CD4-positive, alpha-beta T cell treated with Interferon alpha-2 for 1 hour (primary cell): ENCODE measurements at regions not wholly inside any gene's neighbourhood (a gene's known extent, or its start where the extent isn't known, plus 50 kb on each side); places are given as distances from the start of the nearest gene placed in this dataset.

Experiments
- DNase-seq, 2 donors: peaks; one replicate each; pipeline ENCODE4 v3.0.0-alpha.2; 2020 to 2022

- no peak for DNase-seq
Measured at GRCh38 chr1:87512431-87512830, 183.8 kb downstream of the LMO4 start.

DNA sequence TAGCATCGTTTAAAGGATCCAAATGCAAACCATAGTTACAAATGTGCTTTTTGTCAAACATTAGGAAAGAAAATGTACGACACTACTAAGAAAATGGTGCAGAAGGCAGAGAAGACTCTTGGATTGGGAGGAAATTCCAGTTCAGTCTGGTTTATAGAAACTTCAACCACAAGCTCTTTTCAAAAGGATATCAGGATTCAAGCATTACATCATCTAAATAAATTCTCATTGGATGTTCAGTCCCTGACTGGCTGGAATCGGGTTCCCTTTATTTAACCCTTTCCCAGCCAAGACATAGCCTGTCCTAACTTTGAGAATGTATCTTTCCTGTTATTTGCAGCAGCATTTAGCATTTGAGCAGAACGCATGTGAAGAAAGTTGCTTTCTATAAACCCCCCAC lies 184.6 kb downstream of the LMO4 start:
- no peak for DNase-seq

DNA sequence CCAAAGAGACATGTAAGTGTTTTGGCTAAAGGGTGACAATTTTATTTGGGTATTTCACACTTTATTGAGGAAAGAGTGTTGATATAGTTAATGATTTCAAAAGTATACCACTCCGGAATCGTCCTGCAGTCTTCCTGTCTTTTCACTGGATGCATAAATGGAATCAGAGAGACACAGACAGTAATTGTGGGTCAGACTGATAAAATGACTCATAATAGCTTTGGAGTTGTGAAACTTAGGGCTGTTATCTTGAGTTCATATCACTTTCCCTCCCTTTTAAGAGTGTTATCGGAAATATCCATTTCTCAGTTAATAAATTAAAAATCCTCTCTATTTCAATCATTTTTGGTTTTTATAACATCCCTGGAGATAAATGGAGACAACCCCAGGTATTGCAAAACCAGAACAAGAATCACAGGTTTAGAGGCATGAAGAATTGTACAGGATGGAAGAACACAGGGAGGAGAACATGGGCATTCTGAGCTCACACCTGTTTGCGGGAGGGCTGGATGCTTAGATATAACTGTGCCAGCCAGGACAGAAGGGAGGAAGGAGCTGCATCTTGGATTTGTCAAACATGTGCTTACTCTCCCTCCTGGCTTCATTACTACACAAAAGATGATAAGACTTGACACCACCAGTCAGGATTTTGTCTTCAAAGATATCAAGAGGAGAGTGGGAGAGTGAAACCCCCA lies 185.4 kb downstream of the LMO4 start:
- no peak for DNase-seq

- no peak for DNase-seq
Measured at GRCh38 chr1:87515781-87516180, 187.1 kb downstream of the LMO4 start.

- no peak for DNase-seq
Measured at GRCh38 chr1:87518794-87519193, 190.1 kb downstream of the LMO4 start.

DNA sequence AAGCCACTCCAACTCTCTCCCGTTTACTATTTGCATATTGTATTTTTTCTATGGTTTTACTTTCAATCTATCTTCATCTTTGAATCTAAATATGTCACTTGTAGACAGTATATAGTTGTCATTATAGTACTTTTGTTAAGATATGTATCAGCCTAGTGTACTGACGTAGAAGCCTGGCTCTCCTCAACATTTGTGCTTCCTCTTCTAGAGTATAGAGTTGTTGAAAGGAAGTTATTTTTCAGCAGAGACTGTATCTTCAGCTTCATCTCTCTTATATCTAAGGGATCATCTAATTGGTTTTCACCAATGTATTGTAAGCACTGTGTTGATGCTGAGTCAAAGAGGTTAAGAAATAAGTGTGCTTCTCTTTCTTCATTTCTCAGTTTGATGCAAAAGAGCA lies 192.8 kb downstream of the LMO4 start:
- no peak for DNase-seq

DNA sequence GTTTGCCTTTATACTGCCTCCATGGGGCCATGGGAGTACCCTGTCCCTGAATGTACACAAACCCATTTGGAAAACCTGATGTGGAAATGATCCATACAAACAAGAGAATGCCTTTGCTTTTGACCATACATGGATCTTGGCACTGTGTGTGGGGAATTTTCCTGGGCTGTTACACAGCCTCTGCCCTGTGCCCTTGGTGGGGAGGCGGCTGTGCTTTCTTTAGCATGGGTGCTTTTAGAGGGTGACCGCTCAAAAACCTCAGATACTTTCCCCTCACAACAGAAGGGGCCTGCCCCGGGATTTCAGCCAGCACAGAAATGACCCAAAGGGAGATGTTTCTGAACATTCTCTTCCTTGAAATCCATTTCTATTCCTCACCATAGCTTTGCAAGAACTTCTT lies 194.8 kb downstream of the LMO4 start:
- DNase-seq = no peak

GRCh38 chr1:87524021-87524754 lies 195.5 kb downstream of the LMO4 start:
- DNase-seq = no peak

- DNase-seq = no peak
Measured at GRCh38 chr1:87528754-87529517, 200.3 kb downstream of the LMO4 start.

DNA sequence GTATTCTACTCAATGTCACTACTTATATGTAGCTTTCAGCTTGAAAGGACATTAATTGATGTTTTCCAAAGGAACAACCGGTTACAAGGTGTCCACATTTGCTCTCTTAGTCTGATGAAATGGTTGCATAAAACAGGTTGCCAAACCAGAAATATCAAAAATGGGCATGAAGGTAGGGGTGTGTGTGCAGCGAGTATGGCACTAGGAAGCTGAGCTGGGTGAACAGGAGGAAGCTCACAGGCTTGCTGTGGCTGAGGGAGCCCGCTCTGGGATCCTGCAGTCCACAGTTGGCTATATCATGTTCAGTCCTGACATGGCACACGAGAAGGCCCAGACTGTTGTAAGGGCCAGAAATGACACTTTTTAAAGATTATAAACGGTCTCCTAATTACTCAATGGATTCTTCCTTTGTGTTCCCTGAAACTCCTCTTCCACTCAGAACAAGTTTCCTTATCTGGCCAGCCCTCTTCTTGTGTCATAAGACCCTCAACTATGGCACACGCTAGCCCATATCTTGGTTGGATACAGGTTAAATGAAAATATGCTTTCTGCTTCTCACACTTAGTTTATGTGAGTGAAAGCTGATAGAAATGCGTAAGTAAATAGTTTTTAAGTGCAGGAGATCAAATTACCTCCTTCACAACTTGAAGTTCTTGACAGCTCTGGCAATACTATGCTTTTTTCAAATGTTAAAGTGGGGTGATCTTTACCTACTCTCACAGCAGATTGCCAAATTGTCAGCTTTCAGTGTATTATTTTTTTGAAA lies 201.5 kb downstream of the LMO4 start:
- no peak for DNase-seq

DNA sequence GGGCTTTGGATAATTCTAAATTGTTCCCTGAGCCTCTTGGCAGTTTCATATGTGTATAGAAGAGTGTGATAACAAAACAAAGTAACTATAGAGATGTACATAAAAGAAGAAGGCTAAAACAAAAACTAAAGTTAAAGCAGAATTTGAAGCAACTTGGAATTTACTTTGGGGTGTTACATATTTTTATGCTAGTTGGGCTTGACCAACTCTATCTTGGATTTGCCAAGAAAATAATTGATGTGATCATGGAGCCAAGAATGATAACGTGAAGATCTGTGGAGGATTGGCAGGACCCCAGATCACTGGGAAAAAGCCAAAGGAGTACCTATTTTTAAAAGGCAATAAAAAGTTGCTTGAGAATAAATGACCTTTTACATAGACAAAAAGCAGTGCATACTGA lies 206.9 kb downstream of the LMO4 start:
- no peak for DNase-seq

GRCh38 chr1:87539147-87539546 lies 210.5 kb downstream of the LMO4 start:
- no peak for DNase-seq

DNA sequence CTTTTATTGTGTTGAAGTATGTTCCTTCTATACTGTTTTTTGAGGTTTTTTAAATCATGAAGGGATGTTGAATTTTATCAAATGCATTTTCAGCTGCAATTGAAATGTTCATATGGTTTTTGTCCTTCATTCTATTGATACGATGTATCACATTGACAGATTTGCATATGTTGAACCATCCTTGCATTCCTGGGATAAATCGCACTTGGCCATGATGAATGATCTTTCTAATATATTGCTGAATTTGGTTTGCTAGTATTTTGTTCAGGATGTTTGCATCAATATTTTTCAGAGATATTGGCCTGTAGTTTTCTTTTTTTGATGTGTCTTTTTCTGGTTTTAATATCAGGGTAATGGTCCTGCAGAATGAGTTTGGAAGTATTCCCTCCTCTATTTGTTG lies 214.0 kb downstream of the LMO4 start:
- no peak for DNase-seq

GRCh38 chr1:87549738-87550137 lies 221.1 kb downstream of the LMO4 start:
- DNase-seq = no peak

DNA sequence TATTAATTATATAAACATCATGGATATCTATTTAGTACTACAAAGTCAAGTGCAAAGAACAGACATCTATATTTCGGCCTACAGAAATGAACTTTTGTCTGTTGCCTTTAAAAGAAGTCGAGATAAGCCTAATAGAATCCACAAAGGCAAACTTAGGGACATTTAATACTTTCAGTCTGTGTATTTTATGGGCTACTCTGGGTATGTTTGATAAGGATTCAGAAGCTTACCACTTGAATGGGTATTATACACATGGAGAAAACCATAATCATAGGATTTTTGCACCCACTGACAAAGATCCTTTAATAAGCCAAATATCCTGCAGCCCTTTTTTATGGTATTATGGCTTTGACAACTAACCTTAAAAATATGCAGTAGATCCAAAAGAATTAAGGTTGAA lies 224.8 kb downstream of the LMO4 start:
- DNase-seq = no peak

DNA sequence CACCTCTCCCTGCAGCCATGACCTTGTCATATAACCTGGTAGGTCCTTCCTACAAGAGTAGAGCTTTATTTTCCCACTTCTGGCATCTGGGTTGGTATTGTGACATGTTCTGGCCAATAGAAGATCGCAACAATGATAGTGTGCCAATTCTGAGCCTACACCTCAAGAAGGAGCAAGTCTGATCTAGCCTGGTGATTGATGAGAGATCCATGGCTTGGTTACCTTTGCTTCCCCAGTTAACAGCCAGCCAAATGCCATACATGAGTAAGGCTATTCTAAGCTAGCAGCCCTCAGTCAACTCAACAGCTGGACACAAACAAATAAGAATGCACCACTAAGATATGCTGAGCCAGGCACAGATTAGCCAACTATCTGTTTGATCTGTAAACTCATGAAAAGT lies 226.7 kb downstream of the LMO4 start:
- DNase-seq = no peak

- no peak for DNase-seq
Measured at GRCh38 chr1:87556326-87556725, 227.6 kb downstream of the LMO4 start.

DNA sequence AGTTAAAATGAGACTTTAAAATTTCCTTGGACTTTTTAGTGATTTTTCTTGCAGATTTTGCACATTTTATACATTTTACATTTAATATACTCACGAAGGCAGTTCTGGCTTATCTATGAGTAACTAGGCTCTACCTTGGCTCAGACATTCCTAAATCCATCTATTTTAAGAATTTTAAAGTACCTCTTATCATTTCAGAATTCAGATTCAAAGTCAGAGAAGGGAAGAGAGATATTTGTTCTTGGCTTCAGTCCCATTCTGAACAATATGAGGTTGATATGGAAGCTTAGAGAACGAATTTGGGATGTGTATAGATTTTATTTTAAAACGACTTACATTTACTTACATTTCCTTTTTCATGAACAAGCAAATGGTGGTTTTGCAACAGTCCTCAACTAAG lies 230.2 kb downstream of the LMO4 start:
- DNase-seq = no peak

GRCh38 chr1:87560137-87560536 lies 231.5 kb downstream of the LMO4 start:
- no peak for DNase-seq

- no peak for DNase-seq
Measured at GRCh38 chr1:87560601-87561360, 232.1 kb downstream of the LMO4 start.

- DNase-seq = no peak
Measured at GRCh38 chr1:87563211-87563610, 234.5 kb downstream of the LMO4 start.

- DNase-seq = no peak
Measured at GRCh38 chr1:87565861-87566260, 237.2 kb downstream of the LMO4 start.
